Mucosa of descending colon (tissue), 3 donors: ENCODE measurements at regions not wholly inside any gene's neighbourhood (a gene's known extent, or its start where the extent isn't known, plus 50 kb on each side); places are given as distances from the start of the nearest gene placed in this dataset.

Source experiments
- ATAC-seq: fragments of 200-7000 bp; cut with Tn5 transposase; one replicate; pipeline ENCODE4 v1.9.1; 2020; ENCODE audit warnings: mild to moderate bottlenecking, moderate library complexity
- DNase-seq, 3 donors: peaks; one replicate each; pipeline ENCODE4 v3.0.0-alpha.2; 2020
- H3K36me3 ChIP-seq: fragments of 200-600 bp; one replicate; pipeline ENCODE4 v1.8.0; 2021; ENCODE audit warnings: low read depth, mild to moderate bottlenecking
- H3K4me1 ChIP-seq: fragments of 200-600 bp; one replicate; pipeline ENCODE4 v1.8.0; 2021; ENCODE audit warnings: low read depth, mild to moderate bottlenecking
- H3K4me3 ChIP-seq: fragments of 200-600 bp; one replicate; pipeline ENCODE4 v1.8.0; 2021; ENCODE audit warnings: mild to moderate bottlenecking
- H3K9me3 ChIP-seq: fragments of 200-600 bp; one replicate; pipeline ENCODE4 v1.8.0; 2021; ENCODE audit warnings: mild to moderate bottlenecking
- CTCF ChIP-seq: fragments of 200-600 bp; IDR thresholded peaks from one replicate; pipeline ENCODE4 v1.8.0; 2022; ENCODE audit warnings: antibody characterized with exemption, mild to moderate bottlenecking
- intact Hi-C, 2 donors: fragments of 100-400 bp; cut with DNase I in 1 of 2; cut with micrococcal nuclease in 1 of 2; formaldehyde crosslinking; loops; one replicate each; pipeline versions ENCODE4 v1.11.0 to v1.11.1; 2022; cut with DNase I, micrococcal nuclease
- donor health status: DM: no; HTN: no; CAD: no; lungs with moderate emphysema.
- donor health status: DM: no; HTN: no; CAD: no.
- donor health status: DM: no; HTN: yes; CAD: no.

GRCh38 chr9:119036969-119037368, 332.3 kb downstream of the BRINP1 start:
- no peaks in the 10 kb centered on the region for H3K9me3 ChIP-seq
- no peak for ATAC-seq
- no peak for DNase-seq
- no peaks in the 10 kb centered on the region for H3K4me1 ChIP-seq
- intact Hi-C loops = no loop called here
- TF ChIP-seq CTCF = no peak
- no peak overlapping the region for H3K4me3 ChIP-seq
- H3K36me3 ChIP-seq = no peaks in the 10 kb centered on the region

GRCh38 chr9:119043996-119044395, 325.2 kb downstream of the BRINP1 start:
- Histone ChIP-seq H3K9me3 (no peaks in the 10 kb centered on the region), H3K36me3 (no peaks in the 10 kb centered on the region), H3K4me1 (no peaks in the 10 kb centered on the region), H3K4me3 (no peak overlapping the region)
- ATAC-seq = no peak
- no peak for DNase-seq
- TF ChIP-seq CTCF = no peak
- intact Hi-C loops = no loop called here

GRCh38 chr9:119044806-119045205, 324.4 kb downstream of the BRINP1 start:
- intact Hi-C loops = no loop called here
- H3K9me3 ChIP-seq = no peaks in the 10 kb centered on the region
- no peaks in the 10 kb centered on the region for H3K36me3 ChIP-seq
- no peak overlapping the region for H3K4me3 ChIP-seq
- H3K4me1 ChIP-seq = no peaks in the 10 kb centered on the region
- no peak for ATAC-seq
- no peak for TF ChIP-seq CTCF
- no peak for DNase-seq

GRCh38 chr9:119047513-119048307, 321.5 kb downstream of the BRINP1 start:
- no peak for DNase-seq
- no peak for TF ChIP-seq CTCF
- Histone ChIP-seq H3K4me3 (no peak overlapping the region), H3K4me1 (no peaks in the 10 kb centered on the region), H3K36me3 (no peaks in the 10 kb centered on the region), H3K9me3 (no peaks in the 10 kb centered on the region)
- ATAC-seq = no peak
- intact Hi-C loops = no loop called here

- DNase-seq (no peak), ATAC-seq (no peak)
- Histone ChIP-seq H3K9me3 (no peaks in the 10 kb centered on the region), H3K4me1 (no peaks in the 10 kb centered on the region), H3K36me3 (no peaks in the 10 kb centered on the region), H3K4me3 (no peak overlapping the region)
- intact Hi-C loops = no loop called here
- TF ChIP-seq CTCF = no peak
These were observed 319.0 kb downstream of the BRINP1 start for GRCh38 chr9:119050281-119050680.
